Naive B cell (primary cell): ENCODE measurements at regions not wholly inside any gene's neighbourhood (a gene's known extent, or its start where the extent isn't known, plus 50 kb on each side); places are given as distances from the start of the nearest gene placed in this dataset.
"Not testable (repeated sequence)": the region's sequence is repeated elsewhere in the genome, so short reads cannot be mapped to it uniquely, and the experiment has no call there.

Experiments used
- ATAC-seq, 2 donors: fragments of 150-1000 bp; cut with Tn5 transposase; 2 replicates each; pipeline ENCODE4 v1.10.0; 2021; ENCODE audit warnings: low read depth in 2 of 2, mild to moderate bottlenecking in 2 of 2, moderate library complexity in 2 of 2
- DNase-seq: peaks from one replicate; pipeline ENCODE4 v3.0.0; 2022
- H3K27ac Mint-ChIP-seq, 6 donors: one replicate each; pipeline ENCODE4 v1.8.0; 2020 to 2022; ENCODE audit warnings: mild to moderate bottlenecking in 6 of 6, mixed read lengths in 6 of 6, moderate library complexity in 5 of 6, inconsistent platforms in 2 of 6
- H3K27me3 Mint-ChIP-seq, 3 donors: one replicate each; pipeline ENCODE4 v1.8.0; 2021 to 2022; ENCODE audit warnings: mixed read lengths in 3 of 3, mild to moderate bottlenecking in 1 of 3
- H3K36me3 Mint-ChIP-seq, 2 donors: one replicate each; pipeline ENCODE4 v1.8.0; 2020 to 2022; ENCODE audit warnings: mixed read lengths in 2 of 2, inconsistent platforms in 1 of 2, mild to moderate bottlenecking in 1 of 2
- H3K4me1 Mint-ChIP-seq, 3 donors: one replicate each; pipeline ENCODE4 v1.8.0; 2020 to 2022; ENCODE audit warnings: mixed read lengths in 3 of 3, inconsistent platforms in 1 of 3, mild to moderate bottlenecking in 1 of 3, moderate library complexity in 1 of 3
- H3K4me3 Mint-ChIP-seq, 8 donors: one replicate each; pipeline ENCODE4 v1.8.0; 2020 to 2022; ENCODE audit warnings: mild to moderate bottlenecking in 8 of 8, mixed read lengths in 8 of 8, moderate library complexity in 8 of 8, inconsistent platforms in 2 of 8
- H3K9me3 Mint-ChIP-seq, 7 donors: one replicate each; pipeline ENCODE4 v1.8.0; 2020 to 2022; ENCODE audit warnings: mixed read lengths in 7 of 7, mild to moderate bottlenecking in 5 of 7, inconsistent platforms in 2 of 7, moderate library complexity in 1 of 7

DNA sequence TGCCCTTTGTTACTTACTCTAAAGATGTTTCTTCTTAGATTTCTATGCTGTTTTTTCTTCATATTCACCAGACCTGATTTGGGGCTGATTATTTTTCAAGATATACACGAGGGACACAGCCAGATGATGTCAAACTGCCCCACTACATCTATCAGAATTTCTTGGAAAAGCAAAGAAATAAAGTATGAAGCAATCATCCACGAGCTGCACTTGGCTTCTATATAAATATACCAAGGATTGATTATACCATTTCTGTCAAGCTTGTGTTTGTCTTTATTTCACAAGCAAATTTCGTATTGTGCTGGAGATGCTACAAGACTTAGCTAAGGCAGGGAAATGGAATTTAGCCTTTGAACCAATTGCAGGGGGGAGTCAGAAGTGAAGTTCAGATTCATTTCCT lies 715.1 kb upstream of the NR2F2 start:
- peaks cover 0 to 6% (median 0%) of the 10 kb centered on the region in 7 donors for H3K9me3 Mint-ChIP-seq
- H3K27me3 Mint-ChIP-seq, result no peaks in the 10 kb centered on the region
- no peak overlapping the region for H3K4me3 Mint-ChIP-seq
- DNase-seq (no peak), ATAC-seq (no peak)
- H3K4me1 Mint-ChIP-seq, result no peaks in the 10 kb centered on the region
- H3K36me3 Mint-ChIP-seq, result no peaks in the 10 kb centered on the region
- H3K27ac Mint-ChIP-seq, result no peak overlapping the region

DNA sequence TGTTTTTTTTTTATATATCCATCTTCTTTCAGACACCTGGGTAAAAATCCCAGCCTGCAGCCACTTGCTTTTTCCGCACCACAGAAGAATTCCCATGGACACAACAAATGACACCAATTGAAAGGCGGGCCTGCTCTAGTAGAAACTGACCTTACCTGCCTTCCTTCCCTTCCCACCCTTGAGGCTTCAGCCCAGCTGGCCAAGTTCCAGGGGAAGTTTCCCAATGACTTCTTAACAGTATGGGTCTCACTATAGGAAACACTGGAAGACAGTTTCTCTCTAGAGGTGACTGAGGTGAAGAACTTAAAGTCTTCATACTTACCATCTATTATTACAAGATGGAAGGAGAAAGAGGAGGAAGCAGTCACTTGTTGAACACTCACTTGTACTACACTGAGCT lies 714.2 kb upstream of the NR2F2 start:
- no peak overlapping the region for H3K27ac Mint-ChIP-seq
- H3K4me1 Mint-ChIP-seq, result no peaks in the 10 kb centered on the region
- no peak overlapping the region for H3K4me3 Mint-ChIP-seq
- H3K9me3 Mint-ChIP-seq, result peaks cover 0 to 6% (median 0%) of the 10 kb centered on the region in 7 donors
- H3K36me3 Mint-ChIP-seq, result no peaks in the 10 kb centered on the region
- no peaks in the 10 kb centered on the region for H3K27me3 Mint-ChIP-seq
- DNase-seq (no peak), ATAC-seq (no peak)

DNA sequence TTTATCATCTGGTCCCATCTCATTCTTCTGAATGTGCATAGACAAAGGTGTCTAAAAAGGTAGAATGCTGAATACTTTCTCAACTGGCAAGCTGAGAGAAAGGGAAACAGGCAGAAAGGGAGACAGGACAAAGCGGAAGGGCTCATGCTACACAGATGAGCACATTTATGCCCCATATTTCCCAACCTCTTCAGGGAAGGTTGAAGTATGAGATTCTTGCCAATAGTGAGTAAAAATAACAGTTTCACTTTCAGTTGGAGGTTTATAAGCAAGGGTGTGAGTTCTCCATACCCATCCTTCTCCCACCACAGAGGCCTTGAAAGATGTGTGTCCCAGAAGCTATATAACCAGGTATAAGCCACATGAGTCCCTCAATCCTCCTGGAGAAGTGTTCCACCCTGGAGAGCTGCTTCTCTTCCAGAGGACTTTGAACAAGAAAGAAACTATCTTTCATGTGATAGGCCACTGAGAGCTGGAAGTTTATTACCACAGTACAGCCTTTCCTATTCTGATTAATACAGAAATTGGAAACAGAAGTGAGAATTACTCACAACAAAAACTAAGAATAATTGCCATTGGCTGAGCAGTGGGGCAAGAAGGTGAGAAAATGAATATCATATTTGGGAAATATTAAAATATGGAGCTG lies 709.4 kb upstream of the NR2F2 start:
- Mint-ChIP-seq H3K4me1 (no peaks in the 10 kb centered on the region), H3K36me3 (no peaks in the 10 kb centered on the region), H3K4me3 (no peak overlapping the region), H3K27me3 (no peaks in the 10 kb centered on the region), H3K9me3 (peaks cover 0 to 19% (median 7%) of the 10 kb centered on the region in 7 donors), H3K27ac (no peak overlapping the region)
- ATAC-seq, result no peak
- DNase-seq, result no peak

DNA sequence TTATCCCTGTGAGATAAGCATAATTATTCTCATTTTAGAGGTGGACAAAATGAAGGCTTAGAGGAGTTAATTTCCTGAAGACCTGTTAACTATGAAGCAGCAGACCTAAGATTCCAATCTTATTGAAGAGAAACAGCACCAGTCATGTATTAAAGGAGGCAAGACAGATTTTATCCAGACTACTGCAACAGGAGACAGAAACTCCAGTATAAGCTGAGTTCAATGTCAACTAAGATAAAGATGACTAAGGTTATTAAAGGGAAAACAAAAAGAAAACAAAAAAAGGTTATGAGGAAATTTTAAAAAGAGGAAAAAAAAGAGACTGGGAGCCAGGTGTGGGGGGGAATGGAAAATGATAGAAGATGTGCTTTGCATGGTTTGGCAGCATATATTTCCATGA lies 707.7 kb upstream of the NR2F2 start:
- H3K27me3 Mint-ChIP-seq, result peaks cover 0 to 5% (median 5%) of the 10 kb centered on the region in 3 donors
- DNase-seq, result no peak
- no peak for ATAC-seq
- H3K4me3 Mint-ChIP-seq, result no peak overlapping the region
- peaks cover 2 to 19% (median 8%) of the 10 kb centered on the region in 7 donors for H3K9me3 Mint-ChIP-seq
- no peak overlapping the region for H3K27ac Mint-ChIP-seq
- no peaks in the 10 kb centered on the region for H3K4me1 Mint-ChIP-seq
- no peaks in the 10 kb centered on the region for H3K36me3 Mint-ChIP-seq

DNA sequence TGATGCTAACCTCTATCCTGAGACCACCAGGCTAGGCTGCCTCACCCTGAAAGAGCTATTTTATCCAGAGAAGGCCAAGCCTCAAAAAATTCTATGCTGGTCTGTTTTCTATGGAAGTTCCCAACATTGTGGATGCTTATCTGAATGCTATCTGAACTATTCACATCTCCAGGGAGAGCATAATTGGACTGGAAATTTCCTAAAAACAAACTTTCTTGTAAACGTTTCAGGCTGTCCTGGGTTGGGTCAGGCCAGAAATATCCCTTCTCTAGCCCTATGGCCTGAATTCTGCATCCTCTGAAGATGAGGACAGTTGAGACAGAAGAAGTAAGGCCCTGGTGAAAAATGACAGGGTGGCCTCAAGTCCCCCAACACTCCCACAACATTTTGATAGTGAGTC lies 706.4 kb upstream of the NR2F2 start:
- H3K27me3 Mint-ChIP-seq, result peaks cover 0 to 5% (median 5%) of the 10 kb centered on the region in 3 donors
- H3K27ac Mint-ChIP-seq, result no peak overlapping the region
- H3K4me1 Mint-ChIP-seq, result no peaks in the 10 kb centered on the region
- ATAC-seq (no peak), DNase-seq (no peak)
- H3K4me3 Mint-ChIP-seq, result no peak overlapping the region
- peaks cover 2 to 19% (median 6%) of the 10 kb centered on the region in 7 donors for H3K9me3 Mint-ChIP-seq
- no peaks in the 10 kb centered on the region for H3K36me3 Mint-ChIP-seq

DNA sequence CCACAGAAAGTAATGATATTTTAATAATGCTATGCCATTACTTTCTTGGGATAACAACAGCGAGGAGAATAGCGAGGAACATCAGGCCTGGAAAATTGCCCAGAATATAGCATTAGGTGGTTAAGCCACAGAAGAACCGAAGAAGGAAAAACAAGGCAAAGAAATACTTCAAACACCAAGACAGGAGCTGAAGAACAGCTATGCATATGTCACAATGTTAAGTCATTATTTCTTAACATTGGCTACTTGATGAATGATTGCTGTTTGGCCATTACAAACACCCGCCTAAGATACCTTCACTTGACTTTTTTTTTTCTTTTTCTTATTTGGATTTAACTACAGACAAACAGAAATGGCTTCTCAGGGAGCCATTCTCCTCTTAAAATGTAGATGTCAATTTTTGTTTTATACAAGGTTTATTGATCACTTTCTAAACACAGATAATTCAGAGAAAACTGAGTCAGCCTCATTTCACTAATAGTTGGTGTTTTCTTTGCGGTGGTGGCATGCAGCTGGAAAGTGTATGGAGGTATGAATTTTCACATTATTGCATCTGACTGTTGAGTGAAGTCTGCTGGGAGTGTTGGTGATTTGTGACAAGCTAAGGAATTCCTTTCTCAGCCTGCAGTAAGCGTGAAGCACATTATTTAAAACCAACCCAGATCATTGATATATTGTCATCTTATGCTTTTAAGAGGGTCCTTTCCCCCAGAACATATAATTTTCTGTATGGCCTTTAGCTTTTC lies 705.7 kb upstream of the NR2F2 start:
- ATAC-seq, result no peak
- Mint-ChIP-seq H3K9me3 (peaks cover 2 to 19% (median 6%) of the 10 kb centered on the region in 7 donors), H3K4me3 (no peak overlapping the region), H3K27ac (no peak overlapping the region), H3K27me3 (peaks cover 0 to 5% (median 5%) of the 10 kb centered on the region in 3 donors), H3K36me3 (no peaks in the 10 kb centered on the region), H3K4me1 (no peaks in the 10 kb centered on the region)
- DNase-seq, result no peak

DNA sequence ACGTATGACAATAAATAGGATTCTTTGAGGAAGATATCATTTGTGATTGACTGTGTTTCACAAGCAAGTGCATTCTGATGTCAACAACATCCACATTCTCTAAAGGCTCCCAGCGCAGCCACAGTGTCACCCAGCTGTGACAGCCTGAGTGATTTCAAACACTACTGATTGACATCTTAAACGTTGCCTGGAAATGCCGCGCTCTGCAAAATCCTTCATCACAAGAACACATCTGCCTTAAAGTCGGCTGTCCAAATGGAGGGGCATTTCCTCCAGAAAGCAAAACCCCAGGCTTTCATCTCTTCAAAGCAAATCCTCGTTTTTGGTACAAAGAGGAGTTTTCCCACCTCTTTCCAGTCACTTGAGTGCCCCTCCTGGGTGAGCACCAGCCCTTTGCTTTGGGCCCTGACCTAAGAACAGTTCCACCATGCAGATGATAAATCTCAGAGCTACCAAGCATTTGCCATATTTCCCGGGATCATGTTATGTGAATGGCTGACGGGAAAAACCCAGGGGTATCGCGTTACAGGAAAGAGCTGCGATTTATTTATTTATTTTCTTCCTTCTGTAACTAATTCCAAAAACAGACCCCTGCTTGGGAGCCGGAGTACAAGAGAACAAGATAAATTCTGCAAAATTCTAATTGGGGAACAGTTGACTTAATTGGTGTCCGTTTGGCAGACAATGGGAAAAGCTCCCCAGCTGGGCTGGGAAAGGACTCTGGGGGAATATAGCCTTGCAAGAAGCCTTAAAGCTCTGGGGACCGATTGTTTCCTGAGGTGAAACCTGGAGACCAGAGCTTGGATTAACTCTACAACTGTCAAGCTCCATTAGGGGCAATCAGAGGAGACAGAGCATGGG lies 703.8 kb upstream of the NR2F2 start:
- no peaks in the 10 kb centered on the region for H3K36me3 Mint-ChIP-seq
- H3K27me3 Mint-ChIP-seq, result peaks cover 0 to 5% (median 5%) of the 10 kb centered on the region in 3 donors
- DNase-seq, result no peak
- no peak overlapping the region for H3K4me3 Mint-ChIP-seq
- peaks cover 2 to 28% (median 9%) of the 10 kb centered on the region in 7 donors for H3K9me3 Mint-ChIP-seq
- ATAC-seq, result no peak
- no peaks in the 10 kb centered on the region for H3K4me1 Mint-ChIP-seq
- H3K27ac Mint-ChIP-seq, result no peak overlapping the region

DNA sequence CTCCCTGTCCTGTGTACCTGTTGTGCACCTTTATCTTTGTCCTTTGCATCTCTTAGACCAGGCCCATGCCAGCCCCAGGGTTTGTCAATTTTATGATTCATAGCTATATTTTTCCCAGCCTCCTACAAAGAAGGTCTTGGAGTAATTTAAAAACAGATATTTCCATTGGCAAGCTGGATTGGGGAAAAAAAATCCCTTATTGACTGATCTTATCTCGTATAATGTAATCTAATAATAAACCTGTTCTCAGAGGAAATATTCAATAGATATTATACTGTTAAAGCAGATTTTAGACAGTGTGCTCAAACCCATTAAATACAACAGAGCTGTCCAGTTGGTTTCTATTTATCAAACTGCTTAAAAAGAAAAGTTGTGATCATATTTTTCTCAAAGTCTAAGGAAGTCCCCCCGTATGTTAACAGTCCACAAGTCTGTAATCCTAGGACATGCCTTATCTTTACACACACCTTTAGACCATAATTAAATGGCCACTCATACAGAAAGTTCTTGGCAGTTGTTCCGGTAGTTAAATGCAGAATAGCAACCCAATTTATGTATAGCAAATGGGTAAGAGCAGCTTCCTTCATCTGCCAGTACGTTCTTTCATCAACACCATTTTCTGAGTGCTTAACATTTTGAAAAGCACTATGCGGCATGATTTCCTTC lies 700.9 kb upstream of the NR2F2 start:
- H3K27me3 Mint-ChIP-seq, result peaks cover 0 to 5% (median 5%) of the 10 kb centered on the region in 3 donors
- H3K36me3 Mint-ChIP-seq, result no peaks in the 10 kb centered on the region
- no peak for DNase-seq
- no peak for ATAC-seq
- no peak overlapping the region for H3K4me3 Mint-ChIP-seq
- H3K4me1 Mint-ChIP-seq, result no peaks in the 10 kb centered on the region
- H3K27ac Mint-ChIP-seq, result no peak overlapping the region
- H3K9me3 Mint-ChIP-seq, result peaks cover 0 to 17% (median 8%) of the 10 kb centered on the region in 7 donors

DNA sequence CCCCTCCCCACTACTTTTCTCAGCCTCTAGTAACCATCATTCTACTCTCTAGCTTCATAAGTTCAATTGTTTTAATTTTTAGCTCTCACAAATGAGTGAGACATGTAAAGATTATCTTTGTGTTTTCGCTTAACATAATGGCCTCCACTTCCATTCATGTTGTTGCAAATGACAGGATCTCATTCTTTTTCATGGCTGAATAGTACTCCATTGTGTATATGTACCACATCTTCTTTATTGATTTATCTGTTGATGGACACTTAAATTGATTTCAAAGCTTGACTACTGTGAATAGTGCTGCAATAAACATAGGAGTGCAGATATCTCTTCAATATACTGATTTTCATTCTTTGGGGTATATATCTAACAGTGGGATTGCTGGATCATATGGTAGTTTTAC lies 699.8 kb upstream of the NR2F2 start:
- no peak for DNase-seq
- no peaks in the 10 kb centered on the region for H3K36me3 Mint-ChIP-seq
- no peak overlapping the region for H3K4me3 Mint-ChIP-seq
- H3K9me3 Mint-ChIP-seq, result peaks cover 0 to 17% (median 8%) of the 10 kb centered on the region in 7 donors
- no peaks in the 10 kb centered on the region for H3K4me1 Mint-ChIP-seq
- no peak for ATAC-seq
- H3K27ac Mint-ChIP-seq, result no peak overlapping the region
- H3K27me3 Mint-ChIP-seq, result peaks cover 0 to 5% (median 5%) of the 10 kb centered on the region in 3 donors

DNA sequence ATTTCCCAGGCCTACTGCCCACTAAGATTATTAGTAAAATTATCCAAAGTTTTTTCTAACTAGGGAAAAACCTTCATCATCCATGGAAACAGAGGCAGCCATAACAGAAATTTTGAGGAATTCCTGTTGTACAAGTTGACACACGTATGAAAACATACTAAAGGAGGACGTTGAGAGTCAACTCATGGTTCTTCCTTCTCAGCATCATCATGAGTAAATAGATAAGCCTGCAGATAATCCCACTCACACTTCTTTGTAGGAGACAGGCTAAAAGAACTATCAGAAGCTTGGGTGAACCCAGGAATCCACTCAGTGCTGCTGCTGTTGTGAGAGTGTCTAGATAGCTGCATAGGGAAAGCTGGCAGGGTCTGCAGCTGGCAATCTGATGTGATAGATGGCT lies 694.8 kb upstream of the NR2F2 start:
- Mint-ChIP-seq H3K27ac (no peak overlapping the region), H3K36me3 (no peaks in the 10 kb centered on the region), H3K4me1 (no peaks in the 10 kb centered on the region), H3K4me3 (no peak overlapping the region), H3K27me3 (no peaks in the 10 kb centered on the region), H3K9me3 (peaks cover 0 to 15% (median 6%) of the 10 kb centered on the region in 7 donors)
- no peak for DNase-seq
- no peak for ATAC-seq

DNA sequence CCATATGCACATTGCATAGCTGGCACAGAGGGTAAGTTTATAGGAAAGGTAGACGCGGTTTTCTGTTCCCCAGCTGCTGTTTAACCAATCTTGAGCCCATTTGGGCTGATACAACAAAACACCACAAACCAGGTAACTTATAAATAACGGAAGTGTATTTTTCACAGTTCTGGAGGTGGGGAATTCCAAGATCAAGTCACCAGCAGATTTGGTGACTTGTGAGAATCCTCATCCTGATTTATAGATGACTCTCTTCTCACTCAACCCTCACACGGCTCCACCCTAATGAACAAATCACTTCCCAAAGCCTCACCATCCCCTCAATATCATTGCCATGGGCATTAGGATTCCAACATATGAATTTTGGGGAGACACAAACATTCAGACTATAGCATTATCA lies 694.4 kb upstream of the NR2F2 start:
- H3K27me3 Mint-ChIP-seq, result no peaks in the 10 kb centered on the region
- no peak overlapping the region for H3K27ac Mint-ChIP-seq

DNA sequence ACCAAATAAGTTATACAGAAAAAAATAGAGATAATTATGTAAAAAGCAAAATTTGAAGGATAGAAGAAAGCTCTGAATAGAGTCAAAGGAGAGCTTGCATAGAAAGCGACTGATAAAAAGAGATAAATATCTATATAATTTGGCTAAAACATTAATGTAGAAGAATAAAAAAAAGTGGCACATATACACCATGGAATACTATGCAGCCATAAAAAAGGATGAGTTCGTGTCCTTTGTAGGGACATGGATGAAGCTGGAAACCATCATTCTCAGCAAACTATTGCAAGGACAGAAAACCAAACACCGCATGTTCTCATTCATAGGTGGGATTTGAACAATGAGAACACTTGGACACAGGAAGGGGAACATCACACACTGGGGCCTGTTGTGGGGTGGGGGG lies 693.3 kb upstream of the NR2F2 start:
- H3K4me3 Mint-ChIP-seq, ATAC-seq, H3K36me3 Mint-ChIP-seq, H3K27ac Mint-ChIP-seq, H3K27me3 Mint-ChIP-seq, DNase-seq, H3K9me3 Mint-ChIP-seq, H3K4me1 Mint-ChIP-seq: not testable (repeated sequence)

More for the DNA sequence above, 694.4 kb upstream of the NR2F2 start:
- Mint-ChIP-seq H3K9me3 (peaks cover 0 to 11% (median 6%) of the 10 kb centered on the region in 7 donors), H3K4me1 (no peaks in the 10 kb centered on the region), H3K36me3 (no peaks in the 10 kb centered on the region), H3K4me3 (no peak overlapping the region)
- no peak for DNase-seq
- ATAC-seq, result no peak

DNA sequence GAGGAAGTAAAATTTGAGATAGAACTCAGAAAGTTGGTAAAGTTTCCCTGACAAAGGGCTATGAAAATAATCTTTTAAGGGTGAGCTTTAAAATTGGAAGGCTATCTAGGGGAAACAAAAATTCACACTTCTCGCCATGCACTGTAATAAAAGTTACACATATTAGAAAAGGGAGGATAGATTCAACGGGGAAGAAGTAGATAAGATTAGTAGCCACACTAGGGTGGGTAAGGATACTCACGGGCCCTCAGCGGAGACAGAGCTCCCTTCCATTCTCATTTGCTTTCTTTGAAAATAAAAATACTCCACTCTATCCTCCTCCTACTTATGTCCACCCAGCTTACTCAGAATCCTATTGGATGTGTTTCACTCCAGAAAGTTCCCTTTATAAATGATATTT lies 691.3 kb upstream of the NR2F2 start:
- ATAC-seq, result no peak
- H3K4me1 Mint-ChIP-seq, result no peaks in the 10 kb centered on the region
- no peak overlapping the region for H3K27ac Mint-ChIP-seq
- H3K27me3 Mint-ChIP-seq, result no peaks in the 10 kb centered on the region
- no peaks in the 10 kb centered on the region for H3K36me3 Mint-ChIP-seq
- H3K9me3 Mint-ChIP-seq, result peaks cover 0 to 9% (median 2%) of the 10 kb centered on the region in 7 donors
- DNase-seq, result no peak
- no peak overlapping the region for H3K4me3 Mint-ChIP-seq
